HG02610 (cell line): ENCODE measurements at regions not wholly inside any gene's neighbourhood (a gene's known extent, or its start where the extent isn't known, plus 50 kb on each side); places are given as distances from the start of the nearest gene placed in this dataset.

Source experiments
- ATAC-seq: cut with Tn5 transposase; IDR thresholded peaks from one replicate; pipeline ENCODE4 v1.9.1; 2021; ENCODE audit warnings: mild to moderate bottlenecking, moderate library complexity; ENCODE audit not compliant: unreplicated experiment

GRCh38 chr2:220969348-220969747, 602.8 kb downstream of the EPHA4 start:
- ATAC-seq = no peak

- ATAC-seq = no peak
These were observed 591.0 kb downstream of the EPHA4 start for GRCh38 chr2:220980966-220981675.

GRCh38 chr2:220981926-220982325, 590.2 kb downstream of the EPHA4 start:
- no peak for ATAC-seq

GRCh38 chr2:220985561-220985960, 586.5 kb downstream of the EPHA4 start:
- no peak for ATAC-seq

- no peak for ATAC-seq
These were observed 584.3 kb downstream of the EPHA4 start for GRCh38 chr2:220987839-220988238.

- no peak for ATAC-seq
These were observed 580.1 kb downstream of the EPHA4 start for GRCh38 chr2:220991972-220992371.

GRCh38 chr2:220994846-220995245, 577.3 kb downstream of the EPHA4 start:
- no peak for ATAC-seq

GRCh38 chr2:220995581-220995980, 576.5 kb downstream of the EPHA4 start:
- ATAC-seq = no peak

- no peak for ATAC-seq
These were observed 573.9 kb downstream of the EPHA4 start for GRCh38 chr2:220998156-220998555.

GRCh38 chr2:220999356-220999755, 572.7 kb downstream of the EPHA4 start:
- ATAC-seq = no peak

GRCh38 chr2:221001381-221001801, 570.7 kb downstream of the EPHA4 start:
- no peak for ATAC-seq

GRCh38 chr2:221002101-221002685, 569.9 kb downstream of the EPHA4 start:
- ATAC-seq = no peak

- ATAC-seq = no peak
These were observed 566.8 kb downstream of the EPHA4 start for GRCh38 chr2:221005338-221005737.

GRCh38 chr2:221006084-221006483, 566.0 kb downstream of the EPHA4 start:
- ATAC-seq = no peak

- ATAC-seq = no peak
These were observed 555.6 kb downstream of the EPHA4 start for GRCh38 chr2:221016551-221016950.

- ATAC-seq = no peak
These were observed 553.8 kb downstream of the EPHA4 start for GRCh38 chr2:221018262-221018661.

GRCh38 chr2:221019668-221020067, 552.4 kb downstream of the EPHA4 start:
- ATAC-seq = no peak

GRCh38 chr2:221022554-221022953, 549.5 kb downstream of the EPHA4 start:
- ATAC-seq = no peak

- peak; percentile 77 for ATAC-seq
These were observed 546.7 kb downstream of the EPHA4 start for GRCh38 chr2:221025398-221025797.

- peak; percentile 46 for ATAC-seq
These were observed 537.9 kb downstream of the EPHA4 start for GRCh38 chr2:221034026-221034701.

- ATAC-seq = no peak
These were observed 537.1 kb downstream of the EPHA4 start for GRCh38 chr2:221034973-221035372.

GRCh38 chr2:221042926-221043325, 529.2 kb downstream of the EPHA4 start:
- no peak for ATAC-seq
